Kidney epithelial cell (primary cell): ENCODE measurements at regions not wholly inside any gene's neighbourhood (a gene's known extent, or its start where the extent isn't known, plus 50 kb on each side); places are given as distances from the start of the nearest gene placed in this dataset.

Experiments
- DNase-seq: peaks from one replicate; pipeline ENCODE4 v3.0.0-alpha.2; 2010; ENCODE audit warnings: low read depth
- H3K27me3 ChIP-seq: 2 replicates; pipeline ENCODE4 v1.6.0; 2011; ENCODE audit warnings: low read length; ENCODE audit not compliant: control insufficient read depth, insufficient read depth
- H3K36me3 ChIP-seq: 2 replicates; pipeline ENCODE4 v1.5.1; 2011; ENCODE audit warnings: low read length; ENCODE audit not compliant: control insufficient read depth, insufficient read depth
- H3K4me3 ChIP-seq: 2 replicates; pipeline ENCODE4 v1.5.1; 2011; ENCODE audit warnings: low read depth, mild to moderate bottlenecking, control low read depth, low read length
- TF ChIP-seq, protein P1 (sequence below): IDR thresholded peaks from 2 replicates; pipeline ENCODE4 v1.5.1; 2011; ENCODE audit warnings: mild to moderate bottlenecking, moderate library complexity, low read length, control low read depth, inconsistent platforms; ENCODE audit not compliant: insufficient read depth, poor library complexity, severe bottlenecking

DNA sequence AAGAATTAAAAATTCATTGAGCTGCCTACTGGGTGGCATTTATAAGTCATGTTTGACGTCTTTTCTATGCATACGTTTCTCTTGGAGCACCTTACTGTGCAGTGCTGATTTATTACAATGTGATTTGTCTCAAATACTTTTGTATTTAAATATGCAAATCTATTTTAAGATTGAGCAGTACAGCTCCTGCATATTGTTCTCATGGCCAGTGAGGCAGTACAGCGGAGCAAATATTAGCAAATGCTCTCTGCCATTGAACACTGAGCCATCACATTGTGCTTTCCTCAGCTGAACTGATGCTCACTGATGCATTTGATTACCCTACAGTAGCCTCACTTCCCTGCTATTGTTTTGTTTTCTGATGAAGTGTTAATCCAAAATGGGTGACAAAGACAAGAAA lies 149.6 kb downstream of the HTR1A start:
- no peak for DNase-seq
- Histone ChIP-seq H3K27me3 (no peaks in the 10 kb centered on the region), H3K36me3 (no peaks in the 10 kb centered on the region), H3K4me3 (no peak overlapping the region)
- TF ChIP-seq, protein P1, sequence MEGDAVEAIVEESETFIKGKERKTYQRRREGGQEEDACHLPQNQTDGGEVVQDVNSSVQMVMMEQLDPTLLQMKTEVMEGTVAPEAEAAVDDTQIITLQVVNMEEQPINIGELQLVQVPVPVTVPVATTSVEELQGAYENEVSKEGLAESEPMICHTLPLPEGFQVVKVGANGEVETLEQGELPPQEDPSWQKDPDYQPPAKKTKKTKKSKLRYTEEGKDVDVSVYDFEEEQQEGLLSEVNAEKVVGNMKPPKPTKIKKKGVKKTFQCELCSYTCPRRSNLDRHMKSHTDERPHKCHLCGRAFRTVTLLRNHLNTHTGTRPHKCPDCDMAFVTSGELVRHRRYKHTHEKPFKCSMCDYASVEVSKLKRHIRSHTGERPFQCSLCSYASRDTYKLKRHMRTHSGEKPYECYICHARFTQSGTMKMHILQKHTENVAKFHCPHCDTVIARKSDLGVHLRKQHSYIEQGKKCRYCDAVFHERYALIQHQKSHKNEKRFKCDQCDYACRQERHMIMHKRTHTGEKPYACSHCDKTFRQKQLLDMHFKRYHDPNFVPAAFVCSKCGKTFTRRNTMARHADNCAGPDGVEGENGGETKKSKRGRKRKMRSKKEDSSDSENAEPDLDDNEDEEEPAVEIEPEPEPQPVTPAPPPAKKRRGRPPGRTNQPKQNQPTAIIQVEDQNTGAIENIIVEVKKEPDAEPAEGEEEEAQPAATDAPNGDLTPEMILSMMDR: no peak

DNA sequence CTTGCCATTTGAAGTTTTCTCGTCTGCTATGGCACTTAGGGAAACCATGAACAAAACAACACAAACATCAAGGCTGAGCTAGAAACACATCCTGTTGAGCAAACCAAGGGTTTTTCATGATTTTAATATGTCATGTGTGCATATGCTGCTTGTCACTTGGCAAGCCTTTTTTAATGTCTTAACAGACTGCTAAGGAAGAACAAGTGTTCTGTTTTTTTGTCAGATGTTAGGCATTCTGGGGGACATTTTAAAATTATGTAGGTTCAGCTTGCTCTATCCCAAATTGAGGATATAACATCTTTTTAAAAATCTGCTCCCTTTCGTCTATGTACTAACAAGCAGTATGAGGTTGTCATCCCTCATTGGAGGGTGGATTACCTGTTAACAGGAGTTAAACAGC lies 150.3 kb downstream of the HTR1A start:
- no peaks in the 10 kb centered on the region for H3K27me3 ChIP-seq
- H3K4me3 ChIP-seq: no peak overlapping the region
- no peaks in the 10 kb centered on the region for H3K36me3 ChIP-seq
- DNase-seq: no peak
- TF ChIP-seq, protein P1: no peak

DNA sequence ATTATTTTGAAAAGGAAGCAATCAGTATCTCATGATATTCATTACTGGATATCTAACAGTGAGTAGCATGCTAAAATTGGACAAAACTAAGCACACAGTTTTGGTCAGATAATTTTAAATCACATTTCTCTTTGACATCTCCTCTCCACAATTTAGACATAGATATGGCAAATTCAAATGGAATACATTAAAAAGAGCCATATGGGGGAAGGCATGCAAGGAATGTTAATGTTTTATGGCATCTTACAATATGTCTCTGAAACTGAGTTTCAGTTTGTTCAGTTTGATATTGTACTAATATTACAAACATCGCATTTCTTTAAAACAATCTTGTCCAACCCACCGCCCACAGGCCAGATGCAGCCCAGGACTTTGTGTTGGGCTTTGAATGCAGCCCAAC lies 151.0 kb downstream of the HTR1A start:
- Histone ChIP-seq H3K27me3 (no peaks in the 10 kb centered on the region), H3K36me3 (no peaks in the 10 kb centered on the region), H3K4me3 (no peak overlapping the region)
- TF ChIP-seq, protein P1: no peak
- DNase-seq: no peak

DNA sequence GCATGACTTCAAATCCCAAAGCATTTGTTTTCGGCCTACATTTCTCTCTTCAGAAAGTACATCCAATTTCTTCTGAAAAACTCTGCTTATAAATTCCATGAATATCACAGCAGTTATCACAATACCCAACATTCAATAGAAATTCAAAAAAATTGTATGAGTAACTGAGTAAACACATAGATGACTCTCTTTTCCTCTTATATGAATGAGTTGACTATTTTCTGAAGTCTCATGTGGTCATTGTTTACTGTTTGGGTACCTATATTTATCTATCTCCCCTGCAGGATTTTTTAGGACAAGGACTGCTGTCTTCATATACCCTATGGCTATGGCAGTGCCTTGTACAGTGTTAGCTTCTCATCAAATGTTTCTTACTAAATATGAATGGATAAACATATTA lies 157.1 kb downstream of the HTR1A start:
- DNase-seq: no peak
- Histone ChIP-seq H3K27me3 (no peaks in the 10 kb centered on the region), H3K36me3 (no peaks in the 10 kb centered on the region), H3K4me3 (no peak overlapping the region)
- TF ChIP-seq, protein P1: no peak

DNA sequence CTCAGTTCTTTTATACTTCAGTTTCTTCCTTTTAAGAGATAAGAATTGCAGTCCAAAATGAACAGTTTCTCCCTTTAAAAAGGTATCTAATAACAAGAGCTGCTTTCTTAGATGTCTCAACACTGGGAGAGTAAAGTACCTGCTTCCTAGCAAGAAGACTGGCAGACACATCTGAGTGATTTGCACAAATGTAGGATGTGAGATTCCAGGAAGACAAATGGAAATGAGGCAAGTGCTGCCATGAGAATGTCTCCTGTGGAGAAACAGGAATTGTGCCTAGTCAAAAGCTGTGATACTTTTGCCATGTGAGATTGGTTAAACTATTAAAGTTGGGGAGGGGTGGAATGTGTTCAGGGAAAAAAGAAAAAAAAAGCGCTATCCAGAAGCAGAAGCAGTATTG lies 159.1 kb downstream of the HTR1A start:
- Histone ChIP-seq H3K4me3 (no peak overlapping the region), H3K27me3 (no peaks in the 10 kb centered on the region), H3K36me3 (no peaks in the 10 kb centered on the region)
- TF ChIP-seq, protein P1: no peak
- DNase-seq: no peak

DNA sequence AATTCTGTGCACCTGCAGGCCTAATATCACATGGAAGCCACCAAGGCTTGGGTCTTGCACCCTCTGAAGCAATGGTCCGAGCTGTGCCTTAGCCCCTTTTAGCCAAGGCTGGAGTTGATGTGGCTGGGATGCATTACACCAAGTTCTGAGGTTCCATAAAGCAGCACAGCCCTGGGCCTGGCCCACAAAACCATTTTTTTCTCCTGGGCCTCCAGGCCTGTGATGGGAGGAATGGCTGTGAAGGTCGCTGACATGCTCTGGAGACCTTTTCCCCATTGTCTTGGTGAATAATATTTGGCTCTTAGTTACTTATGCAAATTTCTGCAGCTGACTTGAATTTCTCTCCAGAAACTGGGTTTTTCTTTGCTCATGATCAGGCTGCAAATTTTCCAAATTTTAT lies 167.3 kb downstream of the HTR1A start:
- DNase-seq: no peak

More for the DNA sequence above, 167.3 kb downstream of the HTR1A start:
- H3K4me3 ChIP-seq: no peak overlapping the region
- H3K27me3 ChIP-seq: no peaks in the 10 kb centered on the region
- TF ChIP-seq, protein P1: no peak
- H3K36me3 ChIP-seq: no peaks in the 10 kb centered on the region
